ENCODE measurements at regions not wholly inside any gene's neighbourhood (a gene's known extent, or its start where the extent isn't known, plus 50 kb on each side); places are given as distances from the start of the nearest gene placed in this dataset.

DNA sequence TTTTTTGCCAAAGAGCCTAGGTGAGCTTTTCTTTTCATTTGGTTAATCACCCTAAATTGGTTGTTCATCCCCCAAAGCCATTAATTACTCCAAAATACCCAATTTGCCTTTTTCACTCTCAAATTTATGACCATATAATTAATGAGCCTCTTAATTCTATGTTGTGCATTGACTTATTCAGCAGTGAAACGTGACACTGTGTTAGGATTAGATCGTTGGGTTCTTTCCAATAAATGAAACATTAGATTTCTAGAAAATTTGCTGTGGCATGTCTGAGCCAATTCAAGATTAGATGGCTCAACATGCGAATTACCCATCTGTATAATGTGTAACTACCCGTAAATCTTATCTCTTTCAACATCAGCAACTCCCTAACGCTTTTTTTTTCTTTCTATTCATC lies 273.4 kb downstream of the BMP4 start:
- TF ChIP-seq, protein P1, sequence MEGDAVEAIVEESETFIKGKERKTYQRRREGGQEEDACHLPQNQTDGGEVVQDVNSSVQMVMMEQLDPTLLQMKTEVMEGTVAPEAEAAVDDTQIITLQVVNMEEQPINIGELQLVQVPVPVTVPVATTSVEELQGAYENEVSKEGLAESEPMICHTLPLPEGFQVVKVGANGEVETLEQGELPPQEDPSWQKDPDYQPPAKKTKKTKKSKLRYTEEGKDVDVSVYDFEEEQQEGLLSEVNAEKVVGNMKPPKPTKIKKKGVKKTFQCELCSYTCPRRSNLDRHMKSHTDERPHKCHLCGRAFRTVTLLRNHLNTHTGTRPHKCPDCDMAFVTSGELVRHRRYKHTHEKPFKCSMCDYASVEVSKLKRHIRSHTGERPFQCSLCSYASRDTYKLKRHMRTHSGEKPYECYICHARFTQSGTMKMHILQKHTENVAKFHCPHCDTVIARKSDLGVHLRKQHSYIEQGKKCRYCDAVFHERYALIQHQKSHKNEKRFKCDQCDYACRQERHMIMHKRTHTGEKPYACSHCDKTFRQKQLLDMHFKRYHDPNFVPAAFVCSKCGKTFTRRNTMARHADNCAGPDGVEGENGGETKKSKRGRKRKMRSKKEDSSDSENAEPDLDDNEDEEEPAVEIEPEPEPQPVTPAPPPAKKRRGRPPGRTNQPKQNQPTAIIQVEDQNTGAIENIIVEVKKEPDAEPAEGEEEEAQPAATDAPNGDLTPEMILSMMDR (IDR thresholded peaks at IDR 0.05) = no peak
- no peak for TF ChIP-seq POLR2A (IDR thresholded peaks at IDR 0.05)

All from thyroid gland (tissue), 4 donors.